Tibial artery (tissue), 4 donors: ENCODE measurements at regions not wholly inside any gene's neighbourhood (a gene's known extent, or its start where the extent isn't known, plus 50 kb on each side); places are given as distances from the start of the nearest gene placed in this dataset.

Source experiments
- DNase-seq, 2 donors: peaks; one replicate each; pipeline ENCODE4 v3.0.0-alpha.2; 2019
- H3K27ac ChIP-seq, 2 donors: fragments of 200-600 bp; sonication (generic) in 1 of 2; 1 replicate in 1 of 2; 2 replicates in 1 of 2; pipeline ENCODE4 v1.5.1; 2018 to 2019; ENCODE audit warnings: mild to moderate bottlenecking in 1 of 2
- H3K27me3 ChIP-seq, 2 donors: fragments of 200-600 bp; sonication (generic) in 1 of 2; one replicate each; pipeline versions ENCODE4 v1.5.1 to v1.6.0; 2016 to 2019
- H3K36me3 ChIP-seq, 3 donors: fragments of 200-600 bp; sonication (generic) in 2 of 3; one replicate each; pipeline ENCODE4 v1.5.1; 2016 to 2019; ENCODE audit warnings: mild to moderate bottlenecking in 2 of 3
- H3K4me1 ChIP-seq, 4 donors: fragments of 200-600 bp; sonication (generic) in 2 of 4; 1 replicate in 3 of 4; 2 replicates in 1 of 4; pipeline ENCODE4 v1.5.1; 2016 to 2019
- H3K4me3 ChIP-seq, 2 donors: fragments of 200-600 bp; sonication (generic) in 1 of 2; 1 replicate in 1 of 2; 2 replicates in 1 of 2; pipeline ENCODE4 v1.5.1; 2018 to 2019; ENCODE audit warnings: mild to moderate bottlenecking in 2 of 2
- H3K9me3 ChIP-seq, 3 donors: fragments of 200-600 bp; sonication (generic) in 1 of 3; one replicate each; pipeline ENCODE4 v1.5.1; 2016 to 2019
- CTCF ChIP-seq, 2 experiments: fragments of 200-600 bp in 1 of 2; fragments of 450-650 bp in 1 of 2; IDR thresholded peaks; one replicate each; pipeline ENCODE4 v1.5.1; 2017 to 2019; ENCODE audit warnings: antibody characterized with exemption in 2 of 2, mild to moderate bottlenecking in 1 of 2, moderate library complexity in 1 of 2
- intact Hi-C: fragments of 100-400 bp; cut with DNase I; formaldehyde crosslinking; loops from one replicate; pipeline ENCODE4 v1.15.0; 2023; ENCODE audit warnings: low total_unique reads

GRCh38 chr3:36295296-36295695 is 85.0 kb upstream of the STAC start:
- TF ChIP-seq CTCF (IDR thresholded peaks at IDR 0.05), result no peak
- intact Hi-C loops, result no loop called here
- DNase-seq, result no peak

GRCh38 chr3:36297195-36297594 is 83.1 kb upstream of the STAC start:
- intact Hi-C loops, result no loop called here
- Histone ChIP-seq H3K4me1 (peaks cover 0 to 21% (median 3%) of the 10 kb centered on the region in 4 donors), H3K36me3 (no peaks in the 10 kb centered on the region), H3K9me3 (no peaks in the 10 kb centered on the region), H3K4me3 (no peak overlapping the region), H3K27ac (no peak overlapping the region), H3K27me3 (no peaks in the 10 kb centered on the region)
- no peak for DNase-seq
- TF ChIP-seq CTCF (IDR thresholded peaks at IDR 0.05), result no peak

More at GRCh38 chr3:36295296-36295695, 85.0 kb upstream of the STAC start:
- Histone ChIP-seq H3K4me3 (no peak overlapping the region), H3K4me1 (peaks cover 0 to 21% (median 3%) of the 10 kb centered on the region in 4 donors), H3K27me3 (no peaks in the 10 kb centered on the region), H3K27ac (no peak overlapping the region), H3K36me3 (no peaks in the 10 kb centered on the region), H3K9me3 (no peaks in the 10 kb centered on the region)

DNA sequence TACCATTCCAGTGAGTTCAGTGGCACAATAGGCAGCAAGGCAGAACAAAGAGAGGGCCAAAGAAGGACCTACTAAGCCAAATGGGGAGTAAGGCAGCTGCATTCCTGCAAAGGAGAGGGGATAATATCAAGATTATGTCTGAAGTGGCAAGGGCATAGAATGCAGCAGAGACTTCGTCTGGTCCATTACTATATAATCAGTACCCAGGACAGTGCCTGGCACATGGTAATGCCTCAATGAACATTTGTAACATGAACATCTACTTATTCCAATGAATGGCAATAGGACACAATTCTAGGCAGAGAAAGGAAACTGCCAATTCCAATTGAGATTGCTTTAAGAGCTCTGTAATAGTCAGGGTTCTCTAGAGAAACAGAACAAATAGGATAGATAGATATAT is 82.1 kb upstream of the STAC start:
- Histone ChIP-seq H3K36me3 (no peaks in the 10 kb centered on the region), H3K27me3 (no peaks in the 10 kb centered on the region), H3K27ac (no peak overlapping the region), H3K4me3 (no peak overlapping the region), H3K4me1 (peaks cover 0 to 21% (median 3%) of the 10 kb centered on the region in 4 donors), H3K9me3 (no peaks in the 10 kb centered on the region)
- intact Hi-C loops, result no loop called here
- no peak for TF ChIP-seq CTCF (IDR thresholded peaks at IDR 0.05)
- no peak for DNase-seq

DNA sequence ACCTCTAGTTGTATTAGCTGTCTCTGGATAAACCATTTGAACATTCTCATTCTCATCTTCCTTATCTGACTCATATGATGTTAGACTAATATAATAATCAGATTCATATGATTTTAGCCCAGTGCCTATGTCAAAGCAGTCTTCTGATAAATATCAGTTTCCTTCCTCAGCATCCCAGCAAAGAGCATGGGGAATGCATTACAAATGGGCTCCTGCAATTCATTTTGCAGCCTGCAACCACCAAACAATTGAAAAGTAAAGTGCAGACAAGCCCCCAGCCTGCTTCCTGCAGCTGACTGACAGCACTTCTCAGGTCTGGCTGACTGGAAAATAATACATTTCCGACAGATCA is 78.2 kb upstream of the STAC start:
- H3K4me3 ChIP-seq, result no peak overlapping the region
- H3K36me3 ChIP-seq, result no peaks in the 10 kb centered on the region
- no peak for TF ChIP-seq CTCF (IDR thresholded peaks at IDR 0.05)
- H3K4me1 ChIP-seq, result peaks cover 0 to under 1% (median 0%) of the 10 kb centered on the region in 4 donors
- H3K27me3 ChIP-seq, result no peaks in the 10 kb centered on the region
- DNase-seq, result no peak
- intact Hi-C loops, result no loop called here
- H3K9me3 ChIP-seq, result no peaks in the 10 kb centered on the region
- H3K27ac ChIP-seq, result no peak overlapping the region

DNA sequence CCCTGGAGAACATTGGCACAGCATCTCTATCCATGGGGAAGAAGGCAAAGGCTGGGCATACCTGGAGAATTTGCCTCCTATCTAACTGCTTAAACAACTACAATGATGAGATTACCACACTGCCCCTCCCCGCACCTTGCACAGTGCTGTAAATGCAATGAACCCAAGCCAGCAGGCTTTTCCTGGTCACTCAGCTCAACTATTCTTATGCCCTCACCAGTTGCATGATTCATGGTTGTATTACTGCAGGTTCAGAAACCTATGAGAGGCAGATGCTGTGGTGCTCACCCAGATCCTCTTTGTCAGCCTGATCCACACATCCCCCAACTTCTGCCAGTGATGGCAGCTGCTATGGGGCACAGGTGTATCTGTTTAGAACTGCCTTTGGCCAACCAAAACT is 77.7 kb upstream of the STAC start:
- DNase-seq, result no peak
- TF ChIP-seq CTCF (IDR thresholded peaks at IDR 0.05), result no peak
- intact Hi-C loops, result no loop called here
- Histone ChIP-seq H3K27ac (no peak overlapping the region), H3K4me3 (no peak overlapping the region), H3K27me3 (no peaks in the 10 kb centered on the region), H3K4me1 (no peaks in the 10 kb centered on the region), H3K36me3 (no peaks in the 10 kb centered on the region), H3K9me3 (no peaks in the 10 kb centered on the region)

- intact Hi-C loops, result no loop called here
- Histone ChIP-seq H3K9me3 (no peaks in the 10 kb centered on the region), H3K4me1 (no peaks in the 10 kb centered on the region), H3K4me3 (no peak overlapping the region), H3K27ac (no peak overlapping the region), H3K27me3 (no peaks in the 10 kb centered on the region), H3K36me3 (no peaks in the 10 kb centered on the region)
- no peak for TF ChIP-seq CTCF (IDR thresholded peaks at IDR 0.05)
- no peak for DNase-seq
Observed at GRCh38 chr3:36303286-36303685, 77.0 kb upstream of the STAC start.
